ENCODE measurements at regions not wholly inside any gene's neighbourhood (a gene's known extent, or its start where the extent isn't known, plus 50 kb on each side); places are given as distances from the start of the nearest gene placed in this dataset.

GRCh38 chr1:47587891-47588582, 150.2 kb downstream of the FOXD2 start:
- H3K27ac ChIP-seq (ENCODE audit: low read depth, low read length), result no peak overlapping the region
- no peak overlapping the region for H3K9ac ChIP-seq (replicated peaks in 1 of 4; ENCODE audit: extremely low read depth in 1 of 4, low read depth in 3 of 4, low read length in 3 of 4)
- FAIRE-seq, result no peak
- H3K56ac ChIP-seq (replicated peaks; ENCODE audit: insufficient read length, low read depth, low read length), result no peak overlapping the region
- H3K23ac ChIP-seq (ENCODE audit: insufficient read length), result no peak overlapping the region
- no peak overlapping the region for H2BK120ac ChIP-seq (replicated peaks; ENCODE audit: low read depth, low read length)
- H3K4me2 ChIP-seq (ENCODE audit: insufficient read depth in 1 of 2, low read depth in 2 of 2, low read length in 2 of 2), result no peak overlapping the region
- H3K79me1 ChIP-seq (ENCODE audit: low read depth, low read length), result no peaks in the 10 kb centered on the region
- WGBS, 2 experiments (ENCODE audit: extremely low coverage in 1 of 2, insufficient coverage in 1 of 2, insufficient read length in 1 of 2, insufficient replicate concordance in 2 of 2, low coverage in 1 of 2, low lambda C conversion rate in 2 of 2, missing lambda C conversion rate in 1 of 2), result 87% methylated on average over 8 of the region's 8 CpGs; no CpG with 5 or more reads in 1 of the 2 experiments
- H3K4me1 ChIP-seq (replicated peaks in 1 of 4; ENCODE audit: control insufficient read depth in 3 of 4, insufficient read depth in 4 of 4, low read length in 3 of 4), result peaks cover 0 to 9% (median 5%) of the 10 kb centered on the region in 4 experiments; a peak in 5 of 7 replicates
- ChIA-PET CTCF (ENCODE audit: partially characterized antibody) (interaction anchor here (0.6 to 2.5 kb wide), 9 partner anchors 7 to 57 kb away, joined by 3 to 12 read pairs (median 5); no protein-coding TSS in a partner anchor), POLR2A (ENCODE audit: partially characterized antibody) (no interaction called here)
- H2BK12ac ChIP-seq (ENCODE audit: low read depth, low read length), result no peak overlapping the region
- H2AK5ac ChIP-seq (ENCODE audit: low read depth, low read length), result no peak overlapping the region
- H3K4me3 ChIP-seq (ENCODE audit: extremely low read depth in 1 of 4, insufficient read depth in 2 of 4, low read depth in 3 of 4, low read length in 4 of 4), result no peak overlapping the region
- H2AFZ ChIP-seq (ENCODE audit: low read length), result no peak overlapping the region
- H3K27me3 ChIP-seq (replicated peaks in 1 of 4; ENCODE audit: control insufficient read depth in 3 of 4, extremely low read depth in 1 of 4, insufficient read depth in 3 of 4, low read length in 3 of 4), result peaks cover 8 to 24% (median 16%) of the 10 kb centered on the region in 4 experiments
- H4K8ac ChIP-seq (ENCODE audit: extremely low read depth, insufficient read depth, low read length), result no peak overlapping the region
- H4K91ac ChIP-seq (replicated peaks; ENCODE audit: insufficient read length, low read length), result no peak overlapping the region
- no peak overlapping the region for H3K18ac ChIP-seq (ENCODE audit: extremely low read depth, low read length)
- no peak overlapping the region for H3K4ac ChIP-seq (replicated peaks; ENCODE audit: insufficient read length, low read depth, low read length)
- no peak overlapping the region for H4K5ac ChIP-seq (ENCODE audit: insufficient read length, low read depth, low read length)
- H3K14ac ChIP-seq (ENCODE audit: insufficient read length), result no peak overlapping the region
- H3K23me2 ChIP-seq (ENCODE audit: low read depth, low read length), result peaks cover 9% of the 10 kb centered on the region; the same call in 1 of the 2 replicates
- H3K9me3 ChIP-seq (ENCODE audit: insufficient read depth in 2 of 2, low read depth in 1 of 2, low read length in 1 of 2), result no peaks in the 10 kb centered on the region
- H2BK15ac ChIP-seq (ENCODE audit: low read length), result no peak overlapping the region
- no peaks in the 10 kb centered on the region; a peak in 1 of 8 replicates for H3K36me3 ChIP-seq (ENCODE audit: control insufficient read depth in 2 of 4, insufficient read depth in 4 of 4, low read length in 3 of 4)
- H2BK20ac ChIP-seq (ENCODE audit: low read length), result no peak overlapping the region
- no peaks in the 10 kb centered on the region for H3K79me2 ChIP-seq (ENCODE audit: control insufficient read depth in 1 of 2, insufficient read depth in 2 of 2, low read length in 2 of 2)
- DNase-seq (ENCODE audit: low read depth in 1 of 2, low spot score in 2 of 2), result peak in 1 of 2 experiments; percentile 43
- no peak overlapping the region for H2BK5ac ChIP-seq (ENCODE audit: low read depth, low read length)
- H4K20me1 ChIP-seq (replicated peaks in 1 of 2; ENCODE audit: control insufficient read depth in 1 of 2, insufficient read depth in 2 of 2, low read length in 2 of 2), result peaks cover 0 to 8% of the 10 kb centered on the region in 2 experiments
- TF ChIP-seq, protein P1, sequence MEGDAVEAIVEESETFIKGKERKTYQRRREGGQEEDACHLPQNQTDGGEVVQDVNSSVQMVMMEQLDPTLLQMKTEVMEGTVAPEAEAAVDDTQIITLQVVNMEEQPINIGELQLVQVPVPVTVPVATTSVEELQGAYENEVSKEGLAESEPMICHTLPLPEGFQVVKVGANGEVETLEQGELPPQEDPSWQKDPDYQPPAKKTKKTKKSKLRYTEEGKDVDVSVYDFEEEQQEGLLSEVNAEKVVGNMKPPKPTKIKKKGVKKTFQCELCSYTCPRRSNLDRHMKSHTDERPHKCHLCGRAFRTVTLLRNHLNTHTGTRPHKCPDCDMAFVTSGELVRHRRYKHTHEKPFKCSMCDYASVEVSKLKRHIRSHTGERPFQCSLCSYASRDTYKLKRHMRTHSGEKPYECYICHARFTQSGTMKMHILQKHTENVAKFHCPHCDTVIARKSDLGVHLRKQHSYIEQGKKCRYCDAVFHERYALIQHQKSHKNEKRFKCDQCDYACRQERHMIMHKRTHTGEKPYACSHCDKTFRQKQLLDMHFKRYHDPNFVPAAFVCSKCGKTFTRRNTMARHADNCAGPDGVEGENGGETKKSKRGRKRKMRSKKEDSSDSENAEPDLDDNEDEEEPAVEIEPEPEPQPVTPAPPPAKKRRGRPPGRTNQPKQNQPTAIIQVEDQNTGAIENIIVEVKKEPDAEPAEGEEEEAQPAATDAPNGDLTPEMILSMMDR (IDR thresholded peaks at IDR 0.05; ENCODE audit: control extremely low read depth in 1 of 3, insufficient read depth in 1 of 3, low read depth in 1 of 3, low read length in 3 of 3), result no peak
- no peak for TF ChIP-seq BCL11A (IDR thresholded peaks at IDR 0.05; ENCODE audit: low read depth in 2 of 2, low read length in 2 of 2)
- TF ChIP-seq, protein P2, sequence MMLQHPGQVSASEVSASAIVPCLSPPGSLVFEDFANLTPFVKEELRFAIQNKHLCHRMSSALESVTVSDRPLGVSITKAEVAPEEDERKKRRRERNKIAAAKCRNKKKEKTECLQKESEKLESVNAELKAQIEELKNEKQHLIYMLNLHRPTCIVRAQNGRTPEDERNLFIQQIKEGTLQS (IDR thresholded peaks at IDR 0.05; ENCODE audit: insufficient read depth, low read depth, low read length), result no peak
- no peak for TF ChIP-seq SP1 (IDR thresholded peaks at IDR 0.05; ENCODE audit: low read depth, low read length)
- no peak for TF ChIP-seq JUND (IDR thresholded peaks at IDR 0.05; ENCODE audit: low read length)
- no peak for TF ChIP-seq KDM1A (IDR thresholded peaks at IDR 0.05; ENCODE audit: borderline replicate concordance, low read length)
- no peak for TF ChIP-seq HDAC2 (IDR thresholded peaks at IDR 0.05; ENCODE audit: borderline replicate concordance in 1 of 2, low read depth in 2 of 2, low read length in 2 of 2)
- TF ChIP-seq TAF7 (optimal IDR thresholded peaks at IDR 0.05; ENCODE audit: borderline replicate concordance, low read depth, low read length), result no peak
- no peak for TF ChIP-seq PHF8 (conservative IDR thresholded peaks at IDR 0.05; ENCODE audit: low read depth, low read length)

All from H1 (cell line).